ENCODE measurements at regions not wholly inside any gene's neighbourhood (a gene's known extent, or its start where the extent isn't known, plus 50 kb on each side); places are given as distances from the start of the nearest gene placed in this dataset.

DNA sequence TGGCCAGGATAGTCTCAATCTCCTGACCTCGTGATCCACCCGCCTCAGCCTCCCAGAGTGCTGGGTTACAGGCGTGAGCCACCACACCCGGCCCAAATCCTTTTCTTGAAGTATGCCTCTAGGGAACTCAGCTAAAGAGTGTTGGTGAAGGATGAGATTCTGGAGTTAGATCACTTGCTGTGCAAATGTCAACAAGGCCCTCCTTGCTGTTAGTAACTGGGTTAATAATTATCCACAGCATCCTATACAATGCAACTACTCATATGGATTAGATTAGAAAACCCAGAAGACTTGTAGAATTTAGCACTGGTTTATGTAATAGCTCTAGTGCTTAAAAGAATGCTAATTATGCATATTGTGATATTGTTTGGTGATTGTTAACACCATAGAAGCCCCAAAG, 310.8 kb upstream of the TFPI start:
- TF ChIP-seq, protein P1, sequence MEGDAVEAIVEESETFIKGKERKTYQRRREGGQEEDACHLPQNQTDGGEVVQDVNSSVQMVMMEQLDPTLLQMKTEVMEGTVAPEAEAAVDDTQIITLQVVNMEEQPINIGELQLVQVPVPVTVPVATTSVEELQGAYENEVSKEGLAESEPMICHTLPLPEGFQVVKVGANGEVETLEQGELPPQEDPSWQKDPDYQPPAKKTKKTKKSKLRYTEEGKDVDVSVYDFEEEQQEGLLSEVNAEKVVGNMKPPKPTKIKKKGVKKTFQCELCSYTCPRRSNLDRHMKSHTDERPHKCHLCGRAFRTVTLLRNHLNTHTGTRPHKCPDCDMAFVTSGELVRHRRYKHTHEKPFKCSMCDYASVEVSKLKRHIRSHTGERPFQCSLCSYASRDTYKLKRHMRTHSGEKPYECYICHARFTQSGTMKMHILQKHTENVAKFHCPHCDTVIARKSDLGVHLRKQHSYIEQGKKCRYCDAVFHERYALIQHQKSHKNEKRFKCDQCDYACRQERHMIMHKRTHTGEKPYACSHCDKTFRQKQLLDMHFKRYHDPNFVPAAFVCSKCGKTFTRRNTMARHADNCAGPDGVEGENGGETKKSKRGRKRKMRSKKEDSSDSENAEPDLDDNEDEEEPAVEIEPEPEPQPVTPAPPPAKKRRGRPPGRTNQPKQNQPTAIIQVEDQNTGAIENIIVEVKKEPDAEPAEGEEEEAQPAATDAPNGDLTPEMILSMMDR (IDR thresholded peaks at IDR 0.05; ENCODE audit: low read depth, low read length, missing input control) = no peak
- TF ChIP-seq JUND (IDR thresholded peaks at IDR 0.05) (no peak), YY1 (IDR thresholded peaks at IDR 0.05) (no peak), RAD21 (IDR thresholded peaks at IDR 0.05) (no peak), GABPA (IDR thresholded peaks at IDR 0.05 in 1 of 2, conservative IDR thresholded peaks at IDR 0.05 in 1 of 2) (no peak), SP1 (IDR thresholded peaks at IDR 0.05) (no peak), EGR1 (IDR thresholded peaks at IDR 0.05; ENCODE audit: low read depth in 2 of 2) (no peak), RXRA (IDR thresholded peaks at IDR 0.05) (no peak), HNF4G (IDR thresholded peaks at IDR 0.05) (no peak), FOXA1 (IDR thresholded peaks at IDR 0.05) (no peak)
- TF ChIP-seq, protein P2, sequence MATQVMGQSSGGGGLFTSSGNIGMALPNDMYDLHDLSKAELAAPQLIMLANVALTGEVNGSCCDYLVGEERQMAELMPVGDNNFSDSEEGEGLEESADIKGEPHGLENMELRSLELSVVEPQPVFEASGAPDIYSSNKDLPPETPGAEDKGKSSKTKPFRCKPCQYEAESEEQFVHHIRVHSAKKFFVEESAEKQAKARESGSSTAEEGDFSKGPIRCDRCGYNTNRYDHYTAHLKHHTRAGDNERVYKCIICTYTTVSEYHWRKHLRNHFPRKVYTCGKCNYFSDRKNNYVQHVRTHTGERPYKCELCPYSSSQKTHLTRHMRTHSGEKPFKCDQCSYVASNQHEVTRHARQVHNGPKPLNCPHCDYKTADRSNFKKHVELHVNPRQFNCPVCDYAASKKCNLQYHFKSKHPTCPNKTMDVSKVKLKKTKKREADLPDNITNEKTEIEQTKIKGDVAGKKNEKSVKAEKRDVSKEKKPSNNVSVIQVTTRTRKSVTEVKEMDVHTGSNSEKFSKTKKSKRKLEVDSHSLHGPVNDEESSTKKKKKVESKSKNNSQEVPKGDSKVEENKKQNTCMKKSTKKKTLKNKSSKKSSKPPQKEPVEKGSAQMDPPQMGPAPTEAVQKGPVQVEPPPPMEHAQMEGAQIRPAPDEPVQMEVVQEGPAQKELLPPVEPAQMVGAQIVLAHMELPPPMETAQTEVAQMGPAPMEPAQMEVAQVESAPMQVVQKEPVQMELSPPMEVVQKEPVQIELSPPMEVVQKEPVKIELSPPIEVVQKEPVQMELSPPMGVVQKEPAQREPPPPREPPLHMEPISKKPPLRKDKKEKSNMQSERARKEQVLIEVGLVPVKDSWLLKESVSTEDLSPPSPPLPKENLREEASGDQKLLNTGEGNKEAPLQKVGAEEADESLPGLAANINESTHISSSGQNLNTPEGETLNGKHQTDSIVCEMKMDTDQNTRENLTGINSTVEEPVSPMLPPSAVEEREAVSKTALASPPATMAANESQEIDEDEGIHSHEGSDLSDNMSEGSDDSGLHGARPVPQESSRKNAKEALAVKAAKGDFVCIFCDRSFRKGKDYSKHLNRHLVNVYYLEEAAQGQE (IDR thresholded peaks at IDR 0.05) = no peak
- TF ChIP-seq, protein P3, sequence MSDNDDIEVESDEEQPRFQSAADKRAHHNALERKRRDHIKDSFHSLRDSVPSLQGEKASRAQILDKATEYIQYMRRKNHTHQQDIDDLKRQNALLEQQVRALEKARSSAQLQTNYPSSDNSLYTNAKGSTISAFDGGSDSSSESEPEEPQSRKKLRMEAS (IDR thresholded peaks at IDR 0.05) = no peak

Measured in liver (tissue), 3 donors.